ENCODE measurements at regions not wholly inside any gene's neighbourhood (a gene's known extent, or its start where the extent isn't known, plus 50 kb on each side); places are given as distances from the start of the nearest gene placed in this dataset.
A peak's percentile ranks its signal among the peaks of the same experiment; 100 is the strongest.

DNA sequence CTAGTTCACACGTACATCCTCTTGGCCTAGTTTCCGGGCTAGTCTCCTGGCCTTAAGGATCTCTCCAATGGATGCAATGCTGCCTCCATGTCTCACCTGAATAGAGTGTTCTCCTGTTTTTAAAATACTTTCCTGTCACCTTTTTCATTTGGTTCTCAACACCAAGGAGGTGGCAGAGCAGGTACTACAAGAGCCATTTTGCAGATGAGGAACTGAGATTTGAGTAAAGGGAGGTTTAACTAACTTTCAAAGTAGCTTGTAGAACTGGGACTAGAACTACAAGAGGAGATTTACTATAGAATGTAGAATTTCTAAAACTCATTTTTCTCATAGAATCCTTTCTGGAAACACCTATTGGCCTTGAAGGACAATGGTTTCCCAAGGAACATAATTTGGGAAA is 97.6 kb upstream of the AP1S2 start:
- TF ChIP-seq POLR2AphosphoS5 (IDR thresholded peaks at IDR 0.05; ENCODE audit: low read depth, low read length) (no peak), POLR2A (IDR thresholded peaks at IDR 0.05; ENCODE audit: low read depth, low read length) (no peak), SPI1 (IDR thresholded peaks at IDR 0.05; ENCODE audit: low read depth, low read length) (peak; percentile 43; the same call in 1 of the 2 replicates), TAF1 (IDR thresholded peaks at IDR 0.05; ENCODE audit: low read depth, low read length) (no peak), POU2F2 (IDR thresholded peaks at IDR 0.05; ENCODE audit: low read depth, low read length) (no peak), PAX5 (IDR thresholded peaks at IDR 0.05; ENCODE audit: insufficient read depth, low read length, severe bottlenecking) (no peak)
